ENCODE measurements at regions not wholly inside any gene's neighbourhood (a gene's known extent, or its start where the extent isn't known, plus 50 kb on each side); places are given as distances from the start of the nearest gene placed in this dataset.

- H3K9me3 ChIP-seq, result no peaks in the 10 kb centered on the region
- in situ Hi-C loops (cut with MboI; ENCODE audit: low sequenced_read_pairs in 4 of 4), result no loop called here
- H3K4me3 ChIP-seq, result no peak overlapping the region
- intact Hi-C loops (cut with DNase I; ENCODE audit: low total_unique reads), result no loop called here
- ATAC-seq (no peak), DNase-seq (no peak)
- no peaks in the 10 kb centered on the region for H3K4me1 ChIP-seq
- no peaks in the 10 kb centered on the region for H3K36me3 ChIP-seq
- TF ChIP-seq POLR2A (IDR thresholded peaks at IDR 0.05) (no peak), CTCF (IDR thresholded peaks at IDR 0.05 in 4 of 5, conservative IDR thresholded peaks at IDR 0.05 in 1 of 5) (no peak)
- no peak overlapping the region for H3K27ac ChIP-seq
- peaks cover 68 to 80% (median 71%) of the 10 kb centered on the region in 3 donors for H3K27me3 ChIP-seq
These were observed 85.9 kb upstream of the PAX2 start for GRCh38 chr10:100659361-100660098.

GRCh38 chr10:100660365-100660764, 85.0 kb upstream of the PAX2 start:
- in situ Hi-C loops (cut with MboI; ENCODE audit: low sequenced_read_pairs in 4 of 4), result no loop called here
- H3K27me3 ChIP-seq, result peaks cover 60 to 72% (median 63%) of the 10 kb centered on the region in 3 donors
- intact Hi-C loops (cut with DNase I; ENCODE audit: low total_unique reads), result no loop called here

DNA sequence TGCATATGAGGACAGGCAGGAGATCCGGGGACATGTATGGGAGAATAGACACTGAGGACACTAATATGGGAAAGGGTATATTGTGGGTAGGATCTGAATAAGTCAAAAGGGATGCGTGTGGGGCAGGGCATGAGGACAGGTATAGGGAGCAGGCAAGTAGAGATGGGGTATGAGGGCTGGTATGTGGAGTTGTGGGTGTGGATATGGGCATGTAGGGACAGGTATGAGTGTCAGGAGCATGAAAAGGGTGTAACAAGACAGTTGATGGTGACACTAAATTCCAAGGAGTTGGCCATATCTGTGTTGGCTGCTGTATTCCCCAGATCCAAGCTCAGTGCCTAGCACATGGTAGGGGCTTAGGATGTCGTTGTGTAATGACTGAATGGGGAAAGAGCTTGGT, 84.4 kb upstream of the PAX2 start:
- TF ChIP-seq POLR2A (IDR thresholded peaks at IDR 0.05) (no peak), CTCF (IDR thresholded peaks at IDR 0.05 in 4 of 5, conservative IDR thresholded peaks at IDR 0.05 in 1 of 5) (no peak)
- H3K4me1 ChIP-seq, result no peaks in the 10 kb centered on the region
- H3K27ac ChIP-seq, result no peak overlapping the region
- H3K9me3 ChIP-seq, result no peaks in the 10 kb centered on the region
- no peak for DNase-seq
- intact Hi-C loops (cut with DNase I; ENCODE audit: low total_unique reads), result no loop called here
- no peak for ATAC-seq
- H3K27me3 ChIP-seq, result peaks cover 54 to 66% (median 62%) of the 10 kb centered on the region in 3 donors
- no peaks in the 10 kb centered on the region for H3K36me3 ChIP-seq
- in situ Hi-C loops (cut with MboI; ENCODE audit: low sequenced_read_pairs in 4 of 4), result no loop called here
- H3K4me3 ChIP-seq, result no peak overlapping the region

More at GRCh38 chr10:100660365-100660764, 85.0 kb upstream of the PAX2 start:
- Histone ChIP-seq H3K9me3 (no peaks in the 10 kb centered on the region), H3K4me1 (no peaks in the 10 kb centered on the region), H3K4me3 (no peak overlapping the region), H3K36me3 (no peaks in the 10 kb centered on the region), H3K27ac (no peak overlapping the region)
- ATAC-seq, result no peak
- DNase-seq, result no peak
- TF ChIP-seq CTCF (IDR thresholded peaks at IDR 0.05 in 4 of 5, conservative IDR thresholded peaks at IDR 0.05 in 1 of 5), result no peak
- no peak for TF ChIP-seq POLR2A (IDR thresholded peaks at IDR 0.05)

- H3K27me3 ChIP-seq, result peaks cover 52 to 60% (median 58%) of the 10 kb centered on the region in 3 donors
- no peaks in the 10 kb centered on the region for H3K9me3 ChIP-seq
- in situ Hi-C loops (cut with MboI; ENCODE audit: low sequenced_read_pairs in 4 of 4) (no loop called here), intact Hi-C loops (cut with DNase I; ENCODE audit: low total_unique reads) (no loop called here)
- H3K36me3 ChIP-seq, result no peaks in the 10 kb centered on the region
- H3K4me3 ChIP-seq, result no peak overlapping the region
- ATAC-seq, result no peak
- DNase-seq, result no peak
- no peak overlapping the region for H3K27ac ChIP-seq
- TF ChIP-seq POLR2A (IDR thresholded peaks at IDR 0.05), result no peak
- TF ChIP-seq CTCF (IDR thresholded peaks at IDR 0.05 in 4 of 5, conservative IDR thresholded peaks at IDR 0.05 in 1 of 5), result no peak
- no peaks in the 10 kb centered on the region for H3K4me1 ChIP-seq
These were observed 83.9 kb upstream of the PAX2 start for GRCh38 chr10:100661520-100661919.
